ENCODE measurements at regions not wholly inside any gene's neighbourhood (a gene's known extent, or its start where the extent isn't known, plus 50 kb on each side); places are given as distances from the start of the nearest gene placed in this dataset.

DNA sequence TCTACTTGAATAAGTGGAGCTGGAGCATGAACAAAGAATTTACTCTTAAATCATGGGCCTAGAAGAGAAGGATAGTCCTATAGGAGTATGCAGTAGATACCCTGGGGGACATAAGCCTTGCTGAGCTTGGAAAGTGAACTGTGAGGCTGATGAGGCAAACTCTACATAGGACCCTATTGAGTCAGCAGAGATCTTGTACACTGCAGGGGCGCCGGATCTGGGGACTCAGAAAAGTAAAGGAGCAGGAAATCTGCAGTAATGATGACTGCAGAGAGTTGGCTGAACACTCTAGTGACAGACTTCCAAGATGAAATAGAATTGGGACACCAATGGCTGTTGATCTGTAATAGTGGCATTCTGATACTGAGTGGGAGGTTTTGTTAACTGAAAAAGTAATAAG is 543.7 kb downstream of the XIRP2 start:
- DNase-seq (ENCODE audit: low spot score in 2 of 2) (no peak), ATAC-seq (no peak)
- no peak overlapping the region for H3K27ac Mint-ChIP-seq
- no peaks in the 10 kb centered on the region for H3K36me3 Mint-ChIP-seq
- H3K9me3 Mint-ChIP-seq = peaks cover 5 to 11% of the 10 kb centered on the region in 2 donors

DNA sequence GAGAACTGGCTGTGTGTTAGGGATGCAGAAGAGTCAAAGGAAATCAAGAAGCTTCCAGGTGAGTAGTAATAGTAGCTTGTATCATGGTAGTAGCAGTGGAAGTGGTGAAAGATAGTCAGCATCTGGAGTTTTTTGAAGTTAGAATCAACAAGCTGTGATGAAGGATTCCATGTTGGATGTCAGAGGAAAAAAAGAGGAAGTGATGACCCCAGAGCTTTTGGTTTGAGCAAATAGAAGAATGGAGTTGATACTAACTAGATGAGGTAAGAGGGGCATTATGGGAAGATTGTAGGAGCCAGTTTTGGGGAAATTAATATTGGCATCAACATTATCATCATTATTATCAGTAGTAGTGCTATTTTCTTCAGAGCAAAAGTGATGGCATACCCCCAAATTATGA is 542.2 kb downstream of the XIRP2 start:
- no peak overlapping the region for H3K27ac Mint-ChIP-seq
- H3K9me3 Mint-ChIP-seq = peaks cover 3 to 5% of the 10 kb centered on the region in 2 donors
- ATAC-seq (no peak), DNase-seq (ENCODE audit: low spot score in 2 of 2) (no peak)
- no peaks in the 10 kb centered on the region for H3K36me3 Mint-ChIP-seq

DNA sequence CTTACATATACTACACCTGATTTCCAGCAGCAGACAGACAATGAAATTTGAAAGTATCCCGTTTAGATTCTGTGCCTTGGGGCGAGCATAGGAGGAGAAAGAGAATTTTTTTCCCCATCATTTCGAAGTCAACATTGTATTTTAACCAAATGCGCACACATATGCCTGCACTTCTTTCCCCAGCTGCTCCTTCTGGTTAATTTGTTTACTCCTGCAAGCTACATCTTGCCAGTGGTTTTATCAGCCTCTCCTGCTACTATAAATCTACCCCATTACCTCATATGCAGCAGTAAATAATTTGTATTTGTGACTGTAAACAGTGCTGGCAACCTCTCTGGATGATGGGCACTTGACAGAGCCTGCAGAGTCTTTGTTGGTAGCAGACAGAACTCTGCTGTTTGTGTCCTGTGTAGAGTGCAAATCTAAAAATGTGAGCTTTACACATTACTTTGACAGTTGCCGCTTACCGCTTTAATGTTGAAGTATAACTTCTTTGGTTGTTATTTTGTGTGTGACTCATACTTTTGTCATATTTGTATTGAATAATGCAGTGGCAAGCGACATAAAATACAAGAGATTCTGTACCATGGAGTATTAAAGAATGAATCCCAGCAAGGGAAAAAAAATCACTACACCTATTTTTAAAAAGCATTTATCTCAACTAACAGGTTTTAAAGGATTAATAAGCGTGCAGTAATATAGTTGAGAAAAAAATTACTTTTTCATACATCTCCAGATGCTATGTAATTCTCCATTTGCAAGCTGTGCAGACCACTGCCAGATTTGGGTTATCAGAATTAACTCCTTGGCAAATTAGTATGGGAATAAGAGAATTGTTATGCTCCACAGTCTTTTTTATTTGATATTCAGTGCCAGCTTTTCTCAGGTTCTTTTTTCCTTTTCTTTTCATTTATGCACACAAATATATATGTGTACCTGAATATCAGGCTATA is 536.8 kb downstream of the XIRP2 start:
- Mint-ChIP-seq H3K9me3 (peaks cover under 1 to 6% of the 10 kb centered on the region in 2 donors), H3K36me3 (no peaks in the 10 kb centered on the region), H3K27ac (no peak overlapping the region)
- no peak for DNase-seq (ENCODE audit: low spot score in 2 of 2)
- ATAC-seq = no peak

DNA sequence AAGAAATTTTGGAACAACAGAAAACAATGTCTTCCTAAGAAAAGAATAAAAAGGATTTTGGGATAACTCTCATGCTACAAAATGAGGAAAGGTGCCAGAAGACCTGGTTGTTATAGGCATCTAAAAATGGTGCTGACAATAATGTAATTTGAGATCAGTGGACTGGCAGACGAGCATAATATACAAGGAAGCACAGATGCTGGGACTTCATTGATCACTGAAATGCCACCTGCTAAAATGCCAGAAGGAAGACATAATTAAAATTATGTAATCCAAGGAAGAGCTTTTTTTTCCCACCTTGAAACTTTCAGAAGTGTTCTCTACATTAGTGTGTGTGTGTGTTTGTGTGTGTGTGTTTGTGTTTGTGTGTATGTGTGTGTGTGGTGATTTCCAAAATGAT is 535.9 kb downstream of the XIRP2 start:
- H3K9me3 Mint-ChIP-seq = peaks cover 0 to 6% of the 10 kb centered on the region in 2 donors
- ATAC-seq = no peak
- H3K36me3 Mint-ChIP-seq = no peaks in the 10 kb centered on the region
- no peak overlapping the region for H3K27ac Mint-ChIP-seq
- DNase-seq (ENCODE audit: low spot score in 2 of 2) = no peak

DNA sequence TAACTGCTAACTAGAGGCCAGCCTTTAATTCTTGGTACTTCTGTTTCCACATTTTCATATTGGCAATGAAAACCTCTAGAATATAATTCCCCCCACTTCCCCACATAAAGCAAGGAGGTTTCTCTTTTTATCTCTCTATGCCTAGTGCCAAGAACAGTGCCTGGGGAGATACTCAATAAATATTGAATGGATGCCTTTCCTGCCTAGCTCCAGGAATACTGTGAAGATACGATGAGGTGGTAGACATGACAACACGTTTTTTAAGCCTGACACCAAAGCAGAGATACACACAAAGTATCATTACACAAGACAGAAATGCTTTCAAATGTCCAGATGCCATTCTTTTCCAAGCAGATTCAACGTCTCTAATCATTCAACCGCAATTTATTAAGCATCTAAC is 535.5 kb downstream of the XIRP2 start:
- H3K9me3 Mint-ChIP-seq = peaks cover 0 to 6% of the 10 kb centered on the region in 2 donors
- H3K27ac Mint-ChIP-seq = no peak overlapping the region
- DNase-seq (ENCODE audit: low spot score in 2 of 2) = no peak
- no peaks in the 10 kb centered on the region for H3K36me3 Mint-ChIP-seq
- ATAC-seq = no peak

DNA sequence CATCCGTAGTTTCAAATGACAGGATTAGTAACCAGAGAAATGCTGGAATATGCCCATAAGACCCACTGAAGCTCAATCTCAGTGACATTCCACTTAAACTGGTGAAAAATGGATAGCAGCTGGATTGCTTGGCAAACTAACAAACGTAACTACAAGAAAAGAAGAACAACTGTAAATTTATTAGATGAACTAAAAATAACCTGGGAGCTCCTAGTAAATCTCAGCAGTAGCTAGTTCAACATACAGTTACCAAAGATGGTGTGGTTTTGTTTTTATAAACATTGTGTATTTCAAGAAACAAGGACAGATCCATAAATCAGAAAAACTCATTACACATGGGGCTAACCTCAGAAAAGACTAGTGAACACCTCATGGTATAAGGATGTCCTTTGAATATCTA is 531.9 kb downstream of the XIRP2 start:
- Mint-ChIP-seq H3K9me3 (peaks cover 0 to 3% of the 10 kb centered on the region in 2 donors), H3K36me3 (no peaks in the 10 kb centered on the region), H3K27ac (no peak overlapping the region)
- DNase-seq (ENCODE audit: low spot score in 2 of 2) (no peak), ATAC-seq (no peak)

DNA sequence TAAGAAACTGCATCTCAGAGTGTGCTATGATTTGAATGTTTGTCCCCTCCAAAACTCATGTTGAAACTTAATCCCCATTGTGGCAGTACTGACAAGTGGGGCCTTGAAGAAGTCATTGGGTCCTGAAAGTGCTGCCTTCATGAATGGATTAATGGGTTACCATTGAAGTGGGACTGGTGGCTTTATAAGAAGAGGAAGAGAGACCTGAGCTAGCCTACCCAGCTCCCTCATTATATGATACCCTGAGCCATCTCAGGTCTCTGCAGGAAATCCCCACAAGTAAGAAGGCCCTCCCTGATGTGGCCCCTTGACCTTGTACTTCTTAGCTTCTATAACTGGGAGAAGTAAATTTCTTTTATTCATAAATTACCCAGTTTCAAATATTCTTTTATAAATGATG is 526.8 kb downstream of the XIRP2 start:
- ATAC-seq = no peak
- DNase-seq (ENCODE audit: low spot score in 2 of 2) = no peak
- H3K9me3 Mint-ChIP-seq = peaks cover 3 to 5% of the 10 kb centered on the region in 2 donors
- no peaks in the 10 kb centered on the region for H3K36me3 Mint-ChIP-seq
- H3K27ac Mint-ChIP-seq = no peak overlapping the region

DNA sequence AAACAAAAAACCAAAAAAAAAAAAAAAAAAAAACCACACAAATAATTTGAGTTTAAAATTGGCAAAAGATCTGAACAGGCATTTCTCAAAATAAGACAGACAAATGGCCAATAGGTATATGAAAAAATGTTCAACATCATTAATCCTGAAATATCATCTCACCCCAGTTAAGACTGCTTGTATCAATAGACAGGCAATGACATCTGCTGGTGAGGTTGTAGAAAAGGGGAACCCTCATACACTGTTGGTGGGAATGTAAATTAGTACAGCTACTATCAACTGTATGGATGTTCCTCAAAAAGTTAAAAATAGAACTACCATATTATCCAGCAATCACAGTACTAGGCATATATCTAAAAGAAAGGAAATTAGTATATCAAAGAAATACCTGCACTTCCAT is 523.1 kb downstream of the XIRP2 start:
- DNase-seq (ENCODE audit: low spot score in 2 of 2) = no peak
- Mint-ChIP-seq H3K36me3 (no peaks in the 10 kb centered on the region), H3K27ac (no peak overlapping the region), H3K9me3 (peaks cover 7 to 9% of the 10 kb centered on the region in 2 donors)
- ATAC-seq = no peak

DNA sequence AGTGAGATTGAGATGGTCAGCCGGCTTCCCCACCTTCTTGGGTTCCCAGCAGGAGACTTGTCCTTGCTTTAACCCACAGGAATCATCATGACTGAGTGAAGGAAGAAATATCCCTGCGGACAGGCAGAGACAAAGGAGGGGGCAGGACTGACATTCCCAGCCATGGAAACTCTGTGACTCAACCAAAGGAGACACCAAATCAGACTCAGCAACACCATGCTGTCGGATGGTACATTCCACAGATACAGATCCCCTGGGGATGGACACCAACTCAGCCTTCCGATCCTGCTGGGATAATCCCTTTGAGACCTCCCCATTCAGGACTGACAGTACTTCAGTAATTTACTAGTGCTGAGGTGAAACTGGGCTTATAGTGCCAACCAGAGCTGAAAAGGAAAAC is 518.3 kb downstream of the XIRP2 start:
- no peaks in the 10 kb centered on the region for H3K36me3 Mint-ChIP-seq
- H3K9me3 Mint-ChIP-seq = peaks cover 11 to 12% of the 10 kb centered on the region in 2 donors
- DNase-seq (ENCODE audit: low spot score in 2 of 2) (no peak), ATAC-seq (no peak)
- no peak overlapping the region for H3K27ac Mint-ChIP-seq

DNA sequence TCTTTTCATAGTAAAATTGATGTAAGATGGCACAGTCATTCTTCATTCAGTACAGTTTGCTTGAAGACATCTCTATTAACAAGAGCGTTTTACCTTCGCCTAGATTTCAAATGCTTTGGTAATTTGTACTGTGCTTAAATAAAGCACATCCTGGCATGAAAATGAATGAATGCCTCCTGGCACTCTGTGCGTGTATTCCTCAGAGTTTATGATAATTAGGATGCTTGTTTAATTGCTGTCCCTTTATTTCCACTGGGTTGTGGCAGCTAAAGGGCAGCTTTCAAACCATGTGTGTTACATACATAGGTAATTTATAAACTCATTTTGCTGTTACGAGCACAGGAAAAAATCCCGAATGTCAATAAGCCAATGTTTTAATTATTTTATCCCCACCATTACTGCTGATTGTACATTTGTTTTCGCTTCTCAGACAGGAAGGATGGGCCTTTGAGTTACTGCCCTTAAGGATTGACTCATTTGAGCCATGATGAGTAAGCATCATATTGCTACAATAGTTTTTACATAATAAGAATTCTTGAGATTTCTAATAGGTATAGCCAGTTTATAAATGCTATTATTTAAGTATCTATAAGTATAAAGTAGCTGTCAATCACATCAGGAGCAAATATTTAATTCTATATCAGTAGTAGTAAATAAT is 516.5 kb downstream of the XIRP2 start:
- no peak for DNase-seq (ENCODE audit: low spot score in 2 of 2)
- ATAC-seq = no peak
- Mint-ChIP-seq H3K36me3 (no peaks in the 10 kb centered on the region), H3K27ac (no peak overlapping the region), H3K9me3 (peaks cover 16 to 20% of the 10 kb centered on the region in 2 donors)

DNA sequence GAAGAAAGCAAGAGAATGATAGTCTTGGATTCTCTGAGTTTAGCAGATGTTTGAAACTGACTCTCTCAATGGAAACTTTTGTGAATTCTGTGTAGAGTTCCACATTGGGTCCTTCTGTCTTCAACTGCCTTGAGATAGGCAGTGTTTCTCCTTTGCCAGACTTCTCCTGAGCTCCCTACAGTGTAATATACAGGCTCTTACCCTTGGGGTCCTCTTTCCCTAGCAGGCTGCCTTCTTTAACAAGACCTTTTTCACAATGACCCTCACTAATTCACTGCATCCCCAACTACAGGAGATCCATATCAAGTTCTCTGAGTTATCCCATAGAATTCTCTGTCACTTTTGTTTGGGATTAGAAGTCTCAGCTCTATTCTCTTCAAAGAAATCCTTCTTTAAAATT is 513.0 kb downstream of the XIRP2 start:
- no peak for ATAC-seq
- H3K36me3 Mint-ChIP-seq = no peaks in the 10 kb centered on the region
- no peak overlapping the region for H3K27ac Mint-ChIP-seq
- DNase-seq (ENCODE audit: low spot score in 2 of 2) = no peak
- H3K9me3 Mint-ChIP-seq = peaks cover 11 to 20% of the 10 kb centered on the region in 2 donors

DNA sequence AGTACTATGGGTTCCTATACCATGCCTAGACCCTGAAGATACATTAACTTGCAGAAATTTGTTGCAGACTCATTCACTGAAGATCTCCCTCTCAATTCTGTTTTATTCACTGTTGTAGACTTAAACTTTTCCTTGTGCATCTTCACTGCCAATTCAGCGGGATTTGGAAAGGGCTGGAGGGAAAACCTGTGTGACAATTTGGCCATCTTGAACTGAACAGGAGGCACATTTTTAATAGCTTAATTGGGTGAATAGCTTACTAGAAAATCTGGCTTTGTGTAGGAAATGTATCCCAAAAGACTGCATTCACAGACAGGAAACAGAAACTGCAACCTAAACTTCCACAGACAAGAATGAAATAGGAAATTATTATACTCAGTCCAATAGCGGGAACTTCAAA is 512.3 kb downstream of the XIRP2 start:
- Mint-ChIP-seq H3K9me3 (peaks cover 11 to 20% of the 10 kb centered on the region in 2 donors), H3K27ac (no peak overlapping the region), H3K36me3 (no peaks in the 10 kb centered on the region)
- DNase-seq (ENCODE audit: low spot score in 2 of 2) (no peak), ATAC-seq (no peak)

DNA sequence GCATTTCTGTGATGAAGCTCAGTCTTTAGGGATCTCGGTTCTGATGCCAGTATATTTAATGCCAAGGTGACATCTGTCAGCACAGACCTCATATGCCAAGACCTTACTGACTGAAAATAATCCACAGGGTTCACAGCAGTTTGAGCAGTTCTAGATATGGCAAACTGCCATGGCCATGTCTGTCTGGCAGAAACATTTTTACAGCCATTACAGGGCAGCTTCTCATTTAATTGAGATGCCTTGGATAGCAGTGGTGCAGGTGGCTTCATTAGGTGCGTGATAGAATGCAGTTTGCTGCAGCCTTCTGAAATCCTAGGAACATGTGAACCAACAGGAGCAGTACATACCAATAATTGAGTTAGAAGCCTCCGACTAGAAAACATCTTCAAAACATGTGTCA is 510.6 kb downstream of the XIRP2 start:
- ATAC-seq = no peak
- H3K27ac Mint-ChIP-seq = no peak overlapping the region
- H3K9me3 Mint-ChIP-seq = peaks cover 10 to 24% of the 10 kb centered on the region in 2 donors
- DNase-seq (ENCODE audit: low spot score in 2 of 2) = no peak
- H3K36me3 Mint-ChIP-seq = no peaks in the 10 kb centered on the region

DNA sequence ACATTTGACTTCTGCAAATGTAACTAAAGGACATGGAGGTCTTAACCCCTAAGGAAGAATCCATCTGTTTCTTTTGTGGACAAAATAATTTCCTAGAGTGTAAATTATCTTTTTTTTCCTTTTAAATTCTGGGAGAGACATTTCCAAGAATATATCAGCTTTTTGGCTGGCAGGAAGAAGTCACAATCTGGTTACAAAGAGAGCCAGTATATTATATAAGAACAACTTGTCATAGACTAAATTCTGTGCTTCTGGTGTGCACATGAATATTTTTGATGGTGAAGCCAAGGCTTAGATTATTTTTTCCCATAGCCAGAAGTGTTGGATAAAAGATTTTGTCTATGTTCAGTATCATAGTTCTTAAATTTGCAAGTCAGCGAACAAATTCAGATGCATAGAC is 500.6 kb downstream of the XIRP2 start:
- no peak for ATAC-seq
- no peaks in the 10 kb centered on the region for H3K36me3 Mint-ChIP-seq
- H3K27ac Mint-ChIP-seq = no peak overlapping the region
- no peak for DNase-seq (ENCODE audit: low spot score in 2 of 2)
- peaks cover 6 to 12% of the 10 kb centered on the region in 2 donors for H3K9me3 Mint-ChIP-seq

DNA sequence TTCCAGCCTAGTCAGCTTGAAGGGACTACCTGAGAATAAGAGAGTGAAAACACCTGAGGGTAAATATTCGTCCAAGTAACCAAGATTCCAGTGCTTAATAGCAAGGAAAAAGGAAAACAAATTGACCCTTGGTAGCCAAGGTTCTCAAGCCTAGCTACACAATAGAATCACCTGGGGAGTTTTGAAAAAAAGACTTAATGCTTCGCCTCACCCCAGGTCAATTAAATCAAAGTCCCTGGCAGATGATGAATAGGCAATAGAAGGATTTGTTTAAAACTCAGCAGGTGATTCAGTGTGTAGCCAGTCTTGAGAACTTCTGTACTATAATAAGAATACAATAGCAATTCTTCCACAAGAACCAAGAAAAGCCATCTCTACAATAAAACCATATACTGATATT is 500.2 kb downstream of the XIRP2 start:
- H3K27ac Mint-ChIP-seq = no peak overlapping the region
- ATAC-seq (no peak), DNase-seq (ENCODE audit: low spot score in 2 of 2) (no peak)
- peaks cover 6 to 12% of the 10 kb centered on the region in 2 donors for H3K9me3 Mint-ChIP-seq
- no peaks in the 10 kb centered on the region for H3K36me3 Mint-ChIP-seq

DNA sequence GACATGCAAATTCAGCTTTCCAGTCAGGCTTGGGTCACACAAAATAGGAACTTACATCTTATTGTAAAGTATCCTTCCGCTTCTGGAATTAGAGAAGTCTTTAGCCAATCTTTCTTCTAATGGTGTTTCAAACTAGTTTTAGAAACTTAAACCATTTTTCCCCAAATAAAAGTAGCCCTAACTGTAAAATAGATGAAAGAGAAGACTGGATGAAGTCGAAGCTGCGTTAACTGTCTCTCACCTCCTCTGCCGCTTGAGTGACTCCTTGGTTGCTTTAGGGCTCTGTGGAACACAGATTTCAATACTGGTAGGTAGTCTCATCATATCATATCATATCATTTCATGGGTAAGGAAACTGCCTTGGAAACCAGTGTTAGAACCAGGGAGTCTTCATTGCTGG is 498.4 kb downstream of the XIRP2 start:
- H3K36me3 Mint-ChIP-seq = no peaks in the 10 kb centered on the region
- H3K9me3 Mint-ChIP-seq = peaks cover 6 to 12% of the 10 kb centered on the region in 2 donors
- DNase-seq (ENCODE audit: low spot score in 2 of 2) (no peak), ATAC-seq (no peak)
- H3K27ac Mint-ChIP-seq = no peak overlapping the region

DNA sequence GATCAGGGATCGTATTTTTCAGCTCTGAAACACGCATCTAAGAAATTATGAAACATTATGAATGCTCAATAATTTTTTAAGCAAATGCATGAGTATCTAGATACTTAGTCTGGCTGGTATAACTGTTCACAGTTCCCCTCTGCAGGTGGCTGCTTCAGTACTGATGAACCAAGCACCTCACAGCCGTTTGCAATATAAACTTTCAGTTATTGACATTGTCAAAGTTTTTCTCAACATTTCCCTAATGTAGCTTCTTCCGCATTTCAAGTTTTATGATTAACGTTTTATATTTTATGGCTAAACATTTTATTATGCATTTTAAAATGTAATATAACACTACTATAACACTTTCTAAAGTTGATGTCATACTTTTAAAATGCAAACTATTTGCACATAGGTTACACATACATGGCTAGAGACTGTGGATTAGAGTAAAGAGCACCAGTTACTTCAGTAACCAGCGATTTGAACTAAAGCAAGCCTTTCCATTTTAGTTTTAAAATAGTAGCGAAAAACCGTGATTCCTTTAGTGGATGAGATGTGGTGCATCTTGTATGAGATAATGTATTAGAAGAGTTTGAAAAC is 495.4 kb downstream of the XIRP2 start:
- Mint-ChIP-seq H3K9me3 (peaks cover 6 to 8% of the 10 kb centered on the region in 2 donors), H3K36me3 (no peaks in the 10 kb centered on the region), H3K27ac (no peak overlapping the region)
- ATAC-seq (no peak), DNase-seq (ENCODE audit: low spot score in 2 of 2) (no peak)

Measured in activated naive CD4-positive, alpha-beta T cell treated with anti-CD3 and anti-CD28 coated beads, Interleukin-2, amount 50 U/mL, for 72 hours (primary cell).